ENCODE measurements at regions not wholly inside any gene's neighbourhood (a gene's known extent, or its start where the extent isn't known, plus 50 kb on each side); places are given as distances from the start of the nearest gene placed in this dataset.
"Not testable (repeated sequence)": the region's sequence is repeated elsewhere in the genome, so short reads cannot be mapped to it uniquely, and the experiment has no call there.

GRCh38 chr14:92223025-92223424, 99.9 kb upstream of the SLC24A4 start:
- H3K27ac ChIP-seq: no peak overlapping the region

DNA sequence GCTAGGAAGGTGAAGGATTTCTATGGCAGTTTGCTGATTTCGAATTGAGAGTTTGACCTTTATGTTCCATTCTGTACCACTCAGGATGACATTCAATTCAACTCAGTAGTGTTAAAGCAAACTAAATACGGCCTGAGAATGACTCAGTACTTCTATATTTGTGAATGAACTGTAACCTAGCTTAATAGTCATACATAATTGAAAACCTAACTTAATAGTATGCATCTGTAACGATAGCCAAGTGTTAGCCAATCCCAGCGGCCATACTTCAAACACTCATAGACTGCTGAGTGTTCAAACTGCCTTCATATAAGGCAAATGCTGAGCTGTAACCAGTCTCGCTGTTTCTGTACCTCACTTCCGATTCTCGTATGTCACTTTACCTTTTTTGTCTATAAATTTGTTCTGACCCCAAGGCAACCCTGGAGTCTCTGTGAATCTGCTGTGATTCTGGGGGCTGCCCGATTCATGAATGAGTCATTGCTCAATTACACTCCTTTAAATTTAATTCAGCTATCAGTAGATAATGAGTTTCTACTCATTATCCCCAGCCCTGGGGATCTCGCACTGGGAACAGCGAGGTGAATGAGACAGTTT, 98.5 kb upstream of the SLC24A4 start:
- Histone ChIP-seq H3K27ac (no peak overlapping the region), H3K27me3 (ENCODE audit: insufficient read depth, low read depth, severe bottlenecking) (no peaks in the 10 kb centered on the region), H3K36me3 (no peaks in the 10 kb centered on the region), H3K9me3 (ENCODE audit: severe bottlenecking) (no peaks in the 10 kb centered on the region), H3K4me3 (ENCODE audit: low read depth, low read length) (no peak overlapping the region)
- DNase-seq: no peak
- TF ChIP-seq CTCF (IDR thresholded peaks at IDR 0.05; ENCODE audit: low read depth, low read length): no peak

More at GRCh38 chr14:92223025-92223424, 99.9 kb upstream of the SLC24A4 start:
- no peak for TF ChIP-seq CTCF (IDR thresholded peaks at IDR 0.05; ENCODE audit: low read depth, low read length)
- Histone ChIP-seq H3K4me3 (ENCODE audit: low read depth, low read length) (no peak overlapping the region), H3K9me3 (ENCODE audit: severe bottlenecking) (no peaks in the 10 kb centered on the region), H3K27me3 (ENCODE audit: insufficient read depth, low read depth, severe bottlenecking) (no peaks in the 10 kb centered on the region), H3K36me3 (no peaks in the 10 kb centered on the region)
- DNase-seq: no peak

GRCh38 chr14:92225731-92226130, 97.2 kb upstream of the SLC24A4 start:
- Histone ChIP-seq H3K27me3 (ENCODE audit: insufficient read depth, low read depth, severe bottlenecking) (no peaks in the 10 kb centered on the region), H3K4me3 (ENCODE audit: low read depth, low read length) (no peak overlapping the region), H3K27ac (no peak overlapping the region), H3K9me3 (ENCODE audit: severe bottlenecking) (no peaks in the 10 kb centered on the region), H3K36me3 (no peaks in the 10 kb centered on the region)
- no peak for DNase-seq
- TF ChIP-seq CTCF (IDR thresholded peaks at IDR 0.05; ENCODE audit: low read depth, low read length): no peak

- H3K27ac ChIP-seq; DNase-seq; H3K4me3 ChIP-seq (ENCODE audit: low read depth, low read length); H3K36me3 ChIP-seq; H3K27me3 ChIP-seq (ENCODE audit: insufficient read depth, low read depth, severe bottlenecking); H3K9me3 ChIP-seq (ENCODE audit: severe bottlenecking): not testable (repeated sequence)
These were observed 96.8 kb upstream of the SLC24A4 start for GRCh38 chr14:92226166-92226565.

DNA sequence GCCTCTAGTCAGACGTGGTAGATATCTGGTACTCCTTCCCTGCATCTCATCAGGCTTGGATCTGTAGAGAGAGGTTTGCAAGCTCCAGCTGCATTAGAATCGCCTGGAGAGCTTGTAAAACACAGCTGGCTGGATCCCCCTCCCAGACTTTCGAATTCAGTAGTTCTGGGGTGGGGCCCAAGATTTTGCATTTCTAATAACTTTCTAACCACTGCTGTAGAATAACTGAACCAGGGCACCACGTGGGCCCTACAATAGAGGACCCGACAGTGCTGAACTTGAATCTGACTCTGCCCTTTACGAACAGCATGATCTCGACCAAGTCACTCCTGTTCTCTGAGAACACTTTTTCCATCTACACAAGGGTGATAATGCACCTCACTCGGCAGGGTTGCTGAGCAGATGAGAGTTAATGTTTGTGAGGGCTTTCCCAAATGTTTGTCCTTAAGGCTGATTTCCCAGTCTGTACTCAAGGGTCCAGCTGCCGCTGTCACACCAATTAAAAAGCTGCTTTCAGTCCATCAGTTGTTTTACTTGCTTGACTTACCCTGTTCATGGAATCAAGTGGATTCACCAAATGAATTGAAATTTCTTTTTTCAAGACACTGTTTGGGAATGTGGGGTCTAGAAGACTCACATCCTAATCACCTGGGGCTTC, 86.6 kb upstream of the SLC24A4 start:
- no peaks in the 10 kb centered on the region for H3K27me3 ChIP-seq (ENCODE audit: insufficient read depth, low read depth, severe bottlenecking)
- no peaks in the 10 kb centered on the region for H3K36me3 ChIP-seq
- H3K9me3 ChIP-seq (ENCODE audit: severe bottlenecking): peaks cover 17% of the 10 kb centered on the region
- H3K4me3 ChIP-seq (ENCODE audit: low read depth, low read length): no peak overlapping the region
- H3K27ac ChIP-seq: no peak overlapping the region
- no peak for DNase-seq
- no peak for TF ChIP-seq CTCF (IDR thresholded peaks at IDR 0.05; ENCODE audit: low read depth, low read length)

DNA sequence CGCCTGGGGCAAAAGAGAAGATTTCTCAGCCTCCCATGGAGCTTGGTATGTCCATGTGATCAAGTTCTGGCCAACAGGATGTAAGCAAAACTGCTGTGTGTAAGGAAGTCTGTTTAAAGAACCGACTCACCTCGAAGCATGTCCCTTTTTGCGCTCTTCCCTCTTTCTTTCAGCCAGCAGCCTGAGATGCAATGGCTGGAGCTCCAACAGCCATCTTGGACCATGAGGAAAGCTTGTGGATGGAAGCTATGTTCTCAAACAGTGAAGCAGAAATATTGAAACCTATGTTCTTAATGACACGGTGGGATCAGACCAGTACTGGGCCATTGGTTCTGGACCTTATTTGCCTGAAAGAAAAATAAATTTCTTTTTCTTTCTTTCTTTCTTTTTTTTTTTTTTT, 82.3 kb upstream of the SLC24A4 start:
- no peak for DNase-seq
- TF ChIP-seq CTCF (IDR thresholded peaks at IDR 0.05; ENCODE audit: low read depth, low read length): no peak
- Histone ChIP-seq H3K4me3 (ENCODE audit: low read depth, low read length) (no peak overlapping the region), H3K27me3 (ENCODE audit: insufficient read depth, low read depth, severe bottlenecking) (no peaks in the 10 kb centered on the region), H3K36me3 (no peaks in the 10 kb centered on the region), H3K27ac (no peak overlapping the region), H3K9me3 (ENCODE audit: severe bottlenecking) (peaks cover 20% of the 10 kb centered on the region)
